ENCODE measurements at regions not wholly inside any gene's neighbourhood (a gene's known extent, or its start where the extent isn't known, plus 50 kb on each side); places are given as distances from the start of the nearest gene placed in this dataset.
"Not testable (repeated sequence)": the region's sequence is repeated elsewhere in the genome, so short reads cannot be mapped to it uniquely, and the experiment has no call there.

DNA sequence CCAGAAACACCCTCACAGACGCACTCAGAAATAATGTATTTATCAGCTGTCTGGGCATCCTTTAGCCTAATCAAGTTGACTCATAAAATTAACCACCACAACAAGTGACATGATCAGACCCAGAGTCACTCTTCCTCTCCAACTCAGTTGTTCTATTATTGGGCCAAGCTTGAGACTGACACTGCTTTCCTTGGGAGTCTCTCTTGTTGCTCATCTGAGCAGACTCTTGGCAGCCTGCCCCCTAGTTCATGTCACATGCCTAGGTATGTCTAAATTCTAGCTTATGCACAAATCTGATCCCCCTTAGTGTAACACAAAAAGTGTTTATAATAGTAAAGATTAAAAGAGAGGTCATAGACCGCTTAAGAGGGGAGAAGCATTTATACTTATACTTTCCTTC is 72.6 kb upstream of the ADAMTS3 start:
- TF ChIP-seq, protein P1, sequence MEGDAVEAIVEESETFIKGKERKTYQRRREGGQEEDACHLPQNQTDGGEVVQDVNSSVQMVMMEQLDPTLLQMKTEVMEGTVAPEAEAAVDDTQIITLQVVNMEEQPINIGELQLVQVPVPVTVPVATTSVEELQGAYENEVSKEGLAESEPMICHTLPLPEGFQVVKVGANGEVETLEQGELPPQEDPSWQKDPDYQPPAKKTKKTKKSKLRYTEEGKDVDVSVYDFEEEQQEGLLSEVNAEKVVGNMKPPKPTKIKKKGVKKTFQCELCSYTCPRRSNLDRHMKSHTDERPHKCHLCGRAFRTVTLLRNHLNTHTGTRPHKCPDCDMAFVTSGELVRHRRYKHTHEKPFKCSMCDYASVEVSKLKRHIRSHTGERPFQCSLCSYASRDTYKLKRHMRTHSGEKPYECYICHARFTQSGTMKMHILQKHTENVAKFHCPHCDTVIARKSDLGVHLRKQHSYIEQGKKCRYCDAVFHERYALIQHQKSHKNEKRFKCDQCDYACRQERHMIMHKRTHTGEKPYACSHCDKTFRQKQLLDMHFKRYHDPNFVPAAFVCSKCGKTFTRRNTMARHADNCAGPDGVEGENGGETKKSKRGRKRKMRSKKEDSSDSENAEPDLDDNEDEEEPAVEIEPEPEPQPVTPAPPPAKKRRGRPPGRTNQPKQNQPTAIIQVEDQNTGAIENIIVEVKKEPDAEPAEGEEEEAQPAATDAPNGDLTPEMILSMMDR (conservative IDR thresholded peaks at IDR 0.05; ENCODE audit: low read depth, low read length) = no peak
- no peak for TF ChIP-seq EZH2 (IDR thresholded peaks at IDR 0.05; ENCODE audit: borderline replicate concordance, low read depth, low read length, poor library complexity, severe bottlenecking)
- ChIA-PET POLR2A (ENCODE audit: low non-redundant PET) (no interaction called here), CTCF (no interaction called here)
- no peak overlapping the region for H3K4me3 ChIP-seq (ENCODE audit: low read depth, low read length, poor library complexity, severe bottlenecking)
- H3K27me3 ChIP-seq (replicated peaks; ENCODE audit: insufficient read depth, low read depth, low read length, poor library complexity) = no peaks in the 10 kb centered on the region
- no peaks in the 10 kb centered on the region for H3K9me3 ChIP-seq (ENCODE audit: low read depth, low read length, poor library complexity, severe bottlenecking)
- H3K27ac ChIP-seq (ENCODE audit: low read depth, low read length, poor library complexity, severe bottlenecking) = no peak overlapping the region
- H3K4me1 ChIP-seq (ENCODE audit: insufficient read depth, low read length, poor library complexity, severe bottlenecking) = no peaks in the 10 kb centered on the region
- intact Hi-C loops (cut with micrococcal nuclease; ENCODE audit: unreplicated experiment) = no loop called here
- DNase-seq (ENCODE audit: low spot score) = no peak
- BruUV-seq (replicated peaks) = no TSS peak
- no peaks in the 10 kb centered on the region for H3K36me3 ChIP-seq (ENCODE audit: insufficient read depth, low read length, poor library complexity, severe bottlenecking)

DNA sequence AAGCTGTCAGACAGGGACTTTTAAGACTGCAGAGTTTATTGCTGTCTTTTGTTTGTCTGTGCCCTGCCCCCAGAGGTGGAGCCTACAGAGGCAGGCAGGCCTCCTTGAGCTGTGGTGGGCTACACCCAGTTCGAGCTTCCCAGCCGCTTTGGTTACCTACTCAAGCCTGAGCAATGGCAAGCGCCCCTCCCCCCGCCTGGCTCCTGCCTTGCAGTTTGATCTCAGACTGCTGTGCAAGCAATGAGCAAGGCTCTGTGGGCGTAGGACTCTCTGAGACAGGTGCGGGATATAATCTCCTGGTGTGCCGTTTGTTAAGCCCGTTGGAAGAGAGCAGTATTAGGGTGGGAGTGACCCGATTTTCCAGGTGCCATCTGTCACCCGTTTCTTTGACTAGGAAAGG is 67.8 kb upstream of the ADAMTS3 start:
- POLR2A ChIA-PET (ENCODE audit: low non-redundant PET); H3K36me3 ChIP-seq (ENCODE audit: insufficient read depth, low read length, poor library complexity, severe bottlenecking); CTCF ChIA-PET; H3K4me3 ChIP-seq (ENCODE audit: low read depth, low read length, poor library complexity, severe bottlenecking); BruUV-seq (replicated peaks); H3K4me1 ChIP-seq (ENCODE audit: insufficient read depth, low read length, poor library complexity, severe bottlenecking); H3K27ac ChIP-seq (ENCODE audit: low read depth, low read length, poor library complexity, severe bottlenecking); intact Hi-C loops (cut with micrococcal nuclease; ENCODE audit: unreplicated experiment); DNase-seq (ENCODE audit: low spot score); H3K27me3 ChIP-seq (replicated peaks; ENCODE audit: insufficient read depth, low read depth, low read length, poor library complexity); H3K9me3 ChIP-seq (ENCODE audit: low read depth, low read length, poor library complexity, severe bottlenecking): not testable (repeated sequence)

DNA sequence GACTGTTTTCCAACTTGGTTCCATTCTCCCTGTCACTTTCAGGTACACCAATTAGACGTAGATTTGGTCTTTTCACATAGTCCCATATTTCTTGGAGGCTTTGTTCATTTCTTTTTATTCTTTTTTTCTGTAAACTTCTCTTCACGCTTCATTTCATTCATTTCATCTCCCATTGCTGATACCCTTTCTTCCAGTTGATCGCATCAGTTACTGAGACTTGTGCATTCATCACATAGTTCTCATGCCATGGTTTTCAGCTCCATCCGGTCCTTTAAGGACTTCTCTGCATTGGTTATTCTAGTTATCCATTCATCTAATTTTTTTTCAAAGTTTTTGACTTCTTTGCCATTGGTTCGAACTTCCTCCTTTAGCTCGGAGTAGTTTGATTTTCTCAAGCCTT is 66.9 kb upstream of the ADAMTS3 start:
- H3K36me3 ChIP-seq (ENCODE audit: insufficient read depth, low read length, poor library complexity, severe bottlenecking); H3K4me3 ChIP-seq (ENCODE audit: low read depth, low read length, poor library complexity, severe bottlenecking); H3K27ac ChIP-seq (ENCODE audit: low read depth, low read length, poor library complexity, severe bottlenecking); H3K9me3 ChIP-seq (ENCODE audit: low read depth, low read length, poor library complexity, severe bottlenecking); CTCF ChIA-PET; POLR2A ChIA-PET (ENCODE audit: low non-redundant PET); DNase-seq (ENCODE audit: low spot score); BruUV-seq (replicated peaks); H3K4me1 ChIP-seq (ENCODE audit: insufficient read depth, low read length, poor library complexity, severe bottlenecking); H3K27me3 ChIP-seq (replicated peaks; ENCODE audit: insufficient read depth, low read depth, low read length, poor library complexity); intact Hi-C loops (cut with micrococcal nuclease; ENCODE audit: unreplicated experiment): not testable (repeated sequence)

DNA sequence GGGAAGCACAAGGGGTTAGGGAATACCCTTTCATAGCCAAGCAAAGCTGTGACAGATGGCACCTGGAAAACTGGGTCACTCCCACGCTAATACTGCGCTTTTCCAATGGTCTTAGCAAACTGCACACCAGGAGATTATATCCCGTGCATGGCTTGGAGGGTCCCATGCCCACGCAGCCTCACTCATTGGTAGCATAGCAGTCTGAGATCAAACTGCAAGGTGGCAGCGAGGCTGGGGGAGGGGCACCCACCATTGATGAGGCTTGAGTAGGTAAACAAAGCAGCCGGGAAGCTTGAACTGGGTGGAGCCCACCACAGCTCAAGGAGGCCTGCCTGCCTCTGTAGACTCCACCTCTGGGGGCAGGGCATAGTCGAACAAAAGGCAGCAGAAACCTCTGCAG is 63.2 kb upstream of the ADAMTS3 start:
- H3K27me3 ChIP-seq (replicated peaks; ENCODE audit: insufficient read depth, low read depth, low read length, poor library complexity); CTCF ChIA-PET; DNase-seq (ENCODE audit: low spot score); intact Hi-C loops (cut with micrococcal nuclease; ENCODE audit: unreplicated experiment); POLR2A ChIA-PET (ENCODE audit: low non-redundant PET); H3K4me3 ChIP-seq (ENCODE audit: low read depth, low read length, poor library complexity, severe bottlenecking); H3K4me1 ChIP-seq (ENCODE audit: insufficient read depth, low read length, poor library complexity, severe bottlenecking); H3K36me3 ChIP-seq (ENCODE audit: insufficient read depth, low read length, poor library complexity, severe bottlenecking); H3K27ac ChIP-seq (ENCODE audit: low read depth, low read length, poor library complexity, severe bottlenecking); BruUV-seq (replicated peaks); H3K9me3 ChIP-seq (ENCODE audit: low read depth, low read length, poor library complexity, severe bottlenecking): not testable (repeated sequence)

DNA sequence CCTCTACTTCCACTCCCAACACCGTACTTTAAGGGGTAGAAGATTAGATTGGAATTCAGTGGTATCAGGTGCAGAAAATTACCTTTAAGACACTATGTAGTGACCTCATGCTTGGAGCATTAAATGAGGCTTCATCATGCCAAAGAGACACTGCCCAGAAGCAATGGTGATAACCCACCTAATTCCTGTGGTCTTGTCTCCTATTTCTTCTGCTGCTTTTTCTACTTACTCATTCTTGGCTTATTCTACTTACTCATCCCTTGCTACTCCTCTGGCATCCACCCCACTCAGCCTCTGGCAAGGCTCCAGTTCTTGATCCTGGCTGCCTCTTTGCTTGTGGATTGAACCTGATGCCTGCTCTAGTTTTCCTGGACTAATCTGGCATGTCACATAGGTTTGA is 62.3 kb upstream of the ADAMTS3 start:
- no peak overlapping the region for H3K27ac ChIP-seq (ENCODE audit: low read depth, low read length, poor library complexity, severe bottlenecking)
- POLR2A ChIA-PET (ENCODE audit: low non-redundant PET) = no interaction called here
- intact Hi-C loops (cut with micrococcal nuclease; ENCODE audit: unreplicated experiment) = no loop called here

More for the DNA sequence above, 62.3 kb upstream of the ADAMTS3 start:
- Histone ChIP-seq H3K4me3 (ENCODE audit: low read depth, low read length, poor library complexity, severe bottlenecking) (no peak overlapping the region), H3K36me3 (ENCODE audit: insufficient read depth, low read length, poor library complexity, severe bottlenecking) (no peaks in the 10 kb centered on the region), H3K27me3 (replicated peaks; ENCODE audit: insufficient read depth, low read depth, low read length, poor library complexity) (no peaks in the 10 kb centered on the region), H3K9me3 (ENCODE audit: low read depth, low read length, poor library complexity, severe bottlenecking) (no peaks in the 10 kb centered on the region), H3K4me1 (ENCODE audit: insufficient read depth, low read length, poor library complexity, severe bottlenecking) (no peaks in the 10 kb centered on the region)
- DNase-seq (ENCODE audit: low spot score) = no peak
- CTCF ChIA-PET = no interaction called here
- BruUV-seq (replicated peaks) = no TSS peak
- TF ChIP-seq, protein P1 (conservative IDR thresholded peaks at IDR 0.05; ENCODE audit: low read depth, low read length) = no peak
- no peak for TF ChIP-seq EZH2 (IDR thresholded peaks at IDR 0.05; ENCODE audit: borderline replicate concordance, low read depth, low read length, poor library complexity, severe bottlenecking)
